ENCODE measurements at regions not wholly inside any gene's neighbourhood (a gene's known extent, or its start where the extent isn't known, plus 50 kb on each side); places are given as distances from the start of the nearest gene placed in this dataset.

DNA sequence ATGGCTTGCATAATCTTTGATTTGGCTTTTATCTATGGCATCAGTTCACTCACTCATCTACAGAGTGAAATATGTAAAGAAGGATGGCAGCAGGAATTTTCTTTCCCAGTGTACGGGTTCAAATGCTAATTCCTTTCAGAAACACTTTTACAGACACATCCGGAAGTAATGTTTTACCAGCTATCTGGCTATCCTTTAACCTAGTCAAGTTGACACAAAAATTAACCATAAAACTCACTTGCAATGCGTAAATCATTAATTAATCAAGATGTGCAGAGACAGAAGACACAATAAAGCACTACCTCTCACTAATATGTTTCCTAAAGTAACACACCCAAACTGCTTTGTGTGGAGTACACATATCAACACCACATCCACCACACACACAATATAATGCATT is 378.9 kb upstream of the ANO3 start:
- TF ChIP-seq SUZ12 (IDR thresholded peaks at IDR 0.05; ENCODE audit: extremely low read depth, insufficient read depth, insufficient read length) (no peak), YY1 (IDR thresholded peaks at IDR 0.05; ENCODE audit: insufficient read depth, insufficient read length) (no peak), ZNF274 (IDR thresholded peaks at IDR 0.05; ENCODE audit: low read depth, low read length) (no peak)

Measured in NT2/D1 (cell line).